Common myeloid progenitor, CD34-positive (primary cell): ENCODE measurements at regions not wholly inside any gene's neighbourhood (a gene's known extent, or its start where the extent isn't known, plus 50 kb on each side); places are given as distances from the start of the nearest gene placed in this dataset.

Experiments used
- CTCF ChIA-PET: fragments of 350-600 bp; sonication (Branson Sonifier 250); formaldehyde crosslinking; loops from one replicate; lab custom pipeline; 2021; ENCODE audit warnings: antibody characterized with exemption; lab: Charles Lee
- POLR2A ChIA-PET: fragments of 350-600 bp; sonication (Branson Sonifier 250); formaldehyde crosslinking; loops from one replicate; lab custom pipeline; 2021; ENCODE audit warnings: antibody characterized with exemption; lab: Charles Lee
- DNase-seq, 3 donors: peaks; one replicate each; pipeline versions ENCODE4 v3.0.0 to v3.0.0-alpha.2; 2013
- H3K27ac ChIP-seq, 2 experiments: 1 replicate in 1 of 2; 2 replicates in 1 of 2; pipeline ENCODE4 v1.7.0; 2013; ENCODE audit warnings: inconsistent platforms in 2 of 2, low read length in 2 of 2, mild to moderate bottlenecking in 2 of 2, low read depth in 1 of 2, moderate library complexity in 1 of 2; ENCODE audit not compliant: severe bottlenecking in 2 of 2, insufficient read depth in 1 of 2, poor library complexity in 1 of 2
- H3K27me3 ChIP-seq, 5 experiments: replicated peaks in 2 of 5; 1 replicate in 3 of 5; 2 replicates in 2 of 5; pipeline versions ENCODE4 v1.6.1 to v1.7.0; 2013; ENCODE audit warnings: low read length in 4 of 5, mild to moderate bottlenecking in 2 of 5, moderate library complexity in 2 of 5, inconsistent platforms in 1 of 5; ENCODE audit not compliant: insufficient read depth in 5 of 5, control insufficient read depth in 4 of 5
- H3K36me3 ChIP-seq, 4 experiments: 1 replicate in 2 of 4; 2 replicates in 2 of 4; pipeline versions ENCODE4 v1.6.1 to v1.7.0; 2013; ENCODE audit warnings: low read length in 3 of 4, control low read depth in 1 of 4, mild to moderate bottlenecking in 1 of 4; ENCODE audit not compliant: control insufficient read depth in 4 of 4, insufficient read depth in 4 of 4
- H3K4me1 ChIP-seq, 4 experiments: 1 replicate in 3 of 4; 2 replicates in 1 of 4; pipeline versions ENCODE4 v1.6.1 to v1.7.1; 2013; ENCODE audit warnings: low read length in 3 of 4, mild to moderate bottlenecking in 3 of 4, control low read depth in 1 of 4, inconsistent platforms in 1 of 4, moderate library complexity in 1 of 4; ENCODE audit not compliant: control insufficient read depth in 4 of 4, insufficient read depth in 4 of 4; ENCODE audit errors: control extremely low read depth in 1 of 4
- H3K4me3 ChIP-seq, 7 experiments: 1 replicate in 4 of 7; 2 replicates in 3 of 7; pipeline versions ENCODE4 v1.5.1 to v1.7.0; 2013; ENCODE audit warnings: mild to moderate bottlenecking in 7 of 7, low read length in 6 of 7, moderate library complexity in 6 of 7, inconsistent platforms in 2 of 7, low read depth in 2 of 7, control low read depth in 1 of 7; ENCODE audit not compliant: insufficient read depth in 4 of 7, control insufficient read depth in 1 of 7; ENCODE audit errors: extremely low read depth in 1 of 7
- H3K9me3 ChIP-seq, 5 experiments: 1 replicate in 4 of 5; 2 replicates in 1 of 5; pipeline versions ENCODE4 v1.6.1 to v1.7.1; 2013; ENCODE audit warnings: low read length in 4 of 5, mild to moderate bottlenecking in 2 of 5, inconsistent platforms in 1 of 5, low read depth in 1 of 5, moderate library complexity in 1 of 5; ENCODE audit not compliant: control insufficient read depth in 4 of 5, insufficient read depth in 2 of 5; ENCODE audit errors: control extremely low read depth in 1 of 5
- WGBS: methylation state at CpG from one replicate; pipeline ENCODE4 v1.1.5; 2013; ENCODE audit not compliant: insufficient coverage; 5-methylcytosine and 5-hydroxymethylcytosine counted together

- CTCF ChIA-PET: interaction anchor here (1.1 to 1.4 kb wide), 3 partner anchors 10 to 13 kb away, joined by 3 to 4 read pairs (median 3); no protein-coding TSS in a partner anchor
- 100% methylated on average over 2 of the region's 2 CpGs for WGBS
These were observed 174.9 kb upstream of the GGTLC1 start for GRCh38 chr20:24163506-24163905.

DNA sequence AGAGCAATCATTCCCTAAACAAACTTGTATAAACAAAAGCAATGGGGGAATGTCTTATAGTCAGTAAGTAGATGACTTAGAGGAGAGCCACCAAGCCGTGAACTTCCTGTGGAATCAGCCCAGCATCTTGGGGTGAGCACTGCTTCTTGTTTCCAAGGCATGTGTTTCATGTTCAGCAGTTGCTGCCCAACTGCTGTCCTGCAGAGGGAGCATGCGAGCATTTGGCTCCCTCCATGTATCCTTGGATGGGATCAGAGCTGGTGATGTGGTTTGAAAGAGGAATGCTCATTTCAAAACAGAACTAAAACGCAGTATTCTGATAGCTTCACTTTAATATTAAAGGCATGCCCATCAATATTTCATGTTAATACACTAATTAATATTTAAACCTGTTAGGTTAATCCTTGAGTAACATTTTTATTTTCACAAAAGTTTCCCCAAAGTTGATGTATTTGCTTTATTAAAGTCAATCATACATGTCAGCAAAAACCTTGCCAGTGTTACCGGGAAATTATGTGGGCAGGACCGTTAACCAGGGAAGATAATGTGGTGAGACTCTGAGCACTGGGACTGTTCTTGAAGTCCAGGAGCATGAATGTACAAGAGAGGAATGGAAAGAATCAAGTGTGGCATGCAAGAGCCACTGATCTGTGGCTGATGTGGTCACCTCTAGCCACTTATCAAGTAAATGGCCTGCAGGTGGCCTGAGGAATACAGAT, 172.1 kb upstream of the GGTLC1 start:
- Histone ChIP-seq H3K36me3 (no peaks in the 10 kb centered on the region), H3K9me3 (no peaks in the 10 kb centered on the region), H3K4me1 (no peaks in the 10 kb centered on the region), H3K4me3 (no peak overlapping the region), H3K27ac (no peak overlapping the region), H3K27me3 (no peaks in the 10 kb centered on the region)
- peak; percentile 25 to 61 (median 50) for DNase-seq
- CTCF ChIA-PET: interaction anchor here (0.8 to 2.0 kb wide), 12 partner anchors 9 to 757 kb away, joined by 3 to 12 read pairs (median 3); no protein-coding TSS in a partner anchor
- POLR2A ChIA-PET: no interaction called here
- 63% methylated on average over 3 of the region's 5 CpGs for WGBS

More at GRCh38 chr20:24163506-24163905, 174.9 kb upstream of the GGTLC1 start:
- no peaks in the 10 kb centered on the region for H3K9me3 ChIP-seq
- H3K36me3 ChIP-seq: no peaks in the 10 kb centered on the region
- no peak overlapping the region for H3K4me3 ChIP-seq
- POLR2A ChIA-PET: no interaction called here
- H3K27me3 ChIP-seq: no peaks in the 10 kb centered on the region
- DNase-seq: no peak
- H3K4me1 ChIP-seq: no peaks in the 10 kb centered on the region
- no peak overlapping the region for H3K27ac ChIP-seq

- ChIA-PET CTCF (interaction anchor here (0.9 to 1.0 kb wide), 2 partner anchors 10 to 623 kb away, joined by 3 read pairs; no protein-coding TSS in a partner anchor), POLR2A (no interaction called here)
- Histone ChIP-seq H3K27me3 (no peaks in the 10 kb centered on the region), H3K36me3 (no peaks in the 10 kb centered on the region), H3K27ac (no peak overlapping the region), H3K4me3 (no peak overlapping the region), H3K4me1 (no peaks in the 10 kb centered on the region), H3K9me3 (no peaks in the 10 kb centered on the region)
- WGBS: 86% methylated on average over 1 of the region's 2 CpGs
- DNase-seq: no peak
These were observed 169.7 kb upstream of the GGTLC1 start for GRCh38 chr20:24158281-24158680.

- DNase-seq: peak in 2 of 3 donors; percentile 8 to 13
- 93% methylated on average over 2 of the region's 4 CpGs for WGBS
- no peaks in the 10 kb centered on the region for H3K9me3 ChIP-seq
- H3K27ac ChIP-seq: no peak overlapping the region
- no peak overlapping the region for H3K4me3 ChIP-seq
- CTCF ChIA-PET: interaction anchor here (1.3 kb wide), 1 partner anchor 624 kb away, joined by 3 read pairs; no protein-coding TSS in a partner anchor
- H3K27me3 ChIP-seq: no peaks in the 10 kb centered on the region
- H3K36me3 ChIP-seq: no peaks in the 10 kb centered on the region
- POLR2A ChIA-PET: no interaction called here
- H3K4me1 ChIP-seq: no peaks in the 10 kb centered on the region
These were observed 168.6 kb upstream of the GGTLC1 start for GRCh38 chr20:24157213-24157612.

DNA sequence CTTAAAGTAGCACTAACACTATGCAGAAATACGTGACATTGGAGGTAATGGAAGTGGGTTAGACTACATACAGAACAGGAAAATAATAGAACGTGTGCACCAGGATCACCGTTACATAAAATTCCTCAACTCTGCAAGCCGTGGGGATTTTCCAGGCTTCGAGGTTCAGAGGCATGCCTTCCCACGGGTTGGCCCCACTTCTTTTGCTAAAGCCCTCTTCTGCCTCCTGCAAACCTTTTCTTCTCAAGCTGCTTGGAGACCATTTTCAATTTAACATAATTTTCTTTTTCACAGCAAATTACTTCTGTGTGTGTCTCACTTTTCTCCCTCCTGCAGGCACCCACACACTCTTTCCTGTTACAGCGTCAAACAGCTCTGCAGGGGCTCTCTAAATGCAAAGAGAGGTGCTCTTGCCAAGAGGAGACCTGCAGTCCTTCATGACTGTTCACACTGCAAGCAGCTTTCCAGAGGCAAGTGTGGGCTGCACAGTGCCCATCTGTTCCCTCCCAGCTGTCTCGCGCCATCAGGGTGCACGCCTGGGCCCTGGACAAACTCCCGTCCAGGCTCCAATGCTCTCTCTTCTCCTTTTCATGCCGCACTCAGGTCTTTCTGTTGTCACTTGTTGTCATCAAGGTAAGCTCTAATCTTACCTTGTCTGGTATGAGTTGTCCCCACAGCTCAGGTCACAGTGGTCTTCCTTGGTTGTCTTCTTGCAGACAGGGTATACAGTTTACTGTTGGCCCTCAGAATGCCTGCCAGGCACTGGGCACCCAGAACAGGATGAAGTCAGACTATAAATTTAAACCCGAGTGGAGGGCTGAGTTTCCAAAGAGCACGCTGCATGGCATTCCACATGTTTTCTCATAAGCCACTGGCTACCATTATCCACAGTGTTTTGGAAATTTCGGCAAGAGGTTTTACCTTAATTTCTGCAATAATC, 164.8 kb upstream of the GGTLC1 start:
- ChIA-PET CTCF (interaction anchor here (1.2 kb wide), 1 partner anchor 9 kb away, joined by 3 read pairs; no protein-coding TSS in a partner anchor), POLR2A (no interaction called here)
- 93% methylated on average over 13 of the region's 15 CpGs for WGBS
- H3K4me1 ChIP-seq: no peaks in the 10 kb centered on the region
- no peak overlapping the region for H3K4me3 ChIP-seq
- H3K36me3 ChIP-seq: no peaks in the 10 kb centered on the region
- H3K27me3 ChIP-seq: peaks cover 0 to 3% (median 0%) of the 10 kb centered on the region in 5 experiments
- peaks cover 0 to 6% (median 5%) of the 10 kb centered on the region in 5 experiments for H3K9me3 ChIP-seq
- H3K27ac ChIP-seq: no peak overlapping the region
- DNase-seq: no peak

- H3K36me3 ChIP-seq: no peaks in the 10 kb centered on the region
- no peak overlapping the region for H3K27ac ChIP-seq
- peaks cover 0 to 11% (median 0%) of the 10 kb centered on the region in 4 experiments for H3K4me1 ChIP-seq
- no peak for DNase-seq
- ChIA-PET CTCF (interaction anchor here (0.6 to 2.0 kb wide), 2 partner anchors 8 to 282 kb away, joined by 3 to 12 read pairs; no protein-coding TSS in a partner anchor), POLR2A (no interaction called here)
- H3K9me3 ChIP-seq: peaks cover 0 to 7% (median 6%) of the 10 kb centered on the region in 5 experiments
- H3K27me3 ChIP-seq: peaks cover 0 to 4% (median 0%) of the 10 kb centered on the region in 5 experiments
- WGBS: 79% methylated on average over 3 of the region's 6 CpGs
- no peak overlapping the region for H3K4me3 ChIP-seq
These were observed 163.2 kb upstream of the GGTLC1 start for GRCh38 chr20:24151621-24152294.
